ENCODE measurements at regions not wholly inside any gene's neighbourhood (a gene's known extent, or its start where the extent isn't known, plus 50 kb on each side); places are given as distances from the start of the nearest gene placed in this dataset.
"Not testable (repeated sequence)": the region's sequence is repeated elsewhere in the genome, so short reads cannot be mapped to it uniquely, and the experiment has no call there.

DNA sequence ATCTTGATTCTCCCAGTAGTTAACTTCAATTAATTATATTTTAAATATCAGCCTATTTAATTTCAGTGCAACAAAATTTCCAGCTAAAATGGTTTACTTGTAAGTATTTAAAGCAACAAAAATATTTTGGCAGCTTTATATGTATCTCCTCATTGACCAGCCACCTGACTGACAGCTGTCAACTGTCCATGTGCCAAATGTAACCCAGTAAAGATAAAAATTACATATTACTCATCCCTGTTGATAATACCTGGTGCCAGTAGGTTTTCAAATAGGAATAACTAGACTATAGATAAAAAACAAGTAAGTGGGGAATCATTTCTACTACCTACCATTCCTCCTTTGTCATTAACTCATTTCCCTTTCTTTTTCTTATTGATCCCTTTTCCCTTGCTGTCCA is 341.9 kb downstream of the TYW1 start:
- TF ChIP-seq POLR2A, CTCF (IDR thresholded peaks at IDR 0.05): not testable (repeated sequence)
